Activated CD4-positive, CD25-positive, alpha-beta regulatory T cell (primary cell): ENCODE measurements at regions not wholly inside any gene's neighbourhood (a gene's known extent, or its start where the extent isn't known, plus 50 kb on each side); places are given as distances from the start of the nearest gene placed in this dataset.

ENCODE experiments used
- DNase-seq, 4 experiments: peaks; one replicate each; lab custom pipeline; 2025; lab: John Stamatoyannopoulos, UW

- no peak for DNase-seq
These were observed 126.2 kb downstream of the TMEM18 start for GRCh38 chr2:550860-551567.

GRCh38 chr2:545711-546650, 131.2 kb downstream of the TMEM18 start:
- no peak for DNase-seq

- no peak for DNase-seq
These were observed 132.0 kb downstream of the TMEM18 start for GRCh38 chr2:545228-545627.

- no peak for DNase-seq
These were observed 138.6 kb downstream of the TMEM18 start for GRCh38 chr2:538646-539045.

GRCh38 chr2:535222-535621, 142.0 kb downstream of the TMEM18 start:
- DNase-seq = no peak

- DNase-seq = no peak
These were observed 147.4 kb downstream of the TMEM18 start for GRCh38 chr2:529852-530251.

GRCh38 chr2:529424-529823, 147.8 kb downstream of the TMEM18 start:
- DNase-seq = no peak

- no peak for DNase-seq
These were observed 149.6 kb downstream of the TMEM18 start for GRCh38 chr2:527581-527980.

- DNase-seq = no peak
These were observed 150.3 kb downstream of the TMEM18 start for GRCh38 chr2:526918-527317.

- DNase-seq = no peak
These were observed 151.6 kb downstream of the TMEM18 start for GRCh38 chr2:525611-526010.

GRCh38 chr2:525021-525420, 152.2 kb downstream of the TMEM18 start:
- no peak for DNase-seq

GRCh38 chr2:524442-524841, 152.8 kb downstream of the TMEM18 start:
- no peak for DNase-seq

- DNase-seq = no peak
These were observed 153.4 kb downstream of the TMEM18 start for GRCh38 chr2:523698-524270.

GRCh38 chr2:522776-523175, 154.4 kb downstream of the TMEM18 start:
- no peak for DNase-seq

- no peak for DNase-seq
These were observed 155.2 kb downstream of the TMEM18 start for GRCh38 chr2:521853-522530.

GRCh38 chr2:520663-521340, 156.4 kb downstream of the TMEM18 start:
- no peak for DNase-seq

GRCh38 chr2:516944-517343, 160.3 kb downstream of the TMEM18 start:
- DNase-seq = no peak

- DNase-seq = no peak
These were observed 161.1 kb downstream of the TMEM18 start for GRCh38 chr2:516131-516530.

- no peak for DNase-seq
These were observed 161.6 kb downstream of the TMEM18 start for GRCh38 chr2:515441-516127.

- no peak for DNase-seq
These were observed 163.1 kb downstream of the TMEM18 start for GRCh38 chr2:513981-514706.
